Right cardiac atrium (tissue), 5 donors: ENCODE measurements at regions not wholly inside any gene's neighbourhood (a gene's known extent, or its start where the extent isn't known, plus 50 kb on each side); places are given as distances from the start of the nearest gene placed in this dataset.
"Not testable (repeated sequence)": the region's sequence is repeated elsewhere in the genome, so short reads cannot be mapped to it uniquely, and the experiment has no call there.

Source experiments
- ATAC-seq, 2 donors: fragments of 200-7000 bp; cut with Tn5 transposase; one replicate each; pipeline versions ENCODE4 v1.8.0 to v1.9.1; 2020; ENCODE audit warnings: moderate library complexity in 2 of 2, mild to moderate bottlenecking in 1 of 2
- DNase-seq, 3 donors: peaks; one replicate each; pipeline ENCODE4 v3.0.0-alpha.2; 2020
- H3K27ac ChIP-seq: one replicate; pipeline ENCODE4 v1.5.1; 2013; ENCODE audit warnings: mild to moderate bottlenecking, low read length, control low read depth, moderate library complexity
- H3K27me3 ChIP-seq: one replicate; pipeline ENCODE4 v1.6.1; 2013; ENCODE audit not compliant: control insufficient read depth, insufficient read depth
- H3K4me1 ChIP-seq: one replicate; pipeline ENCODE4 v1.6.1; 2013; ENCODE audit warnings: low read length; ENCODE audit not compliant: control insufficient read depth, insufficient read depth
- H3K4me3 ChIP-seq: one replicate; pipeline ENCODE4 v1.5.1; 2013; ENCODE audit warnings: low read length, control low read depth
- H3K9me3 ChIP-seq: one replicate; pipeline ENCODE4 v1.6.1; 2013; ENCODE audit warnings: low read length; ENCODE audit not compliant: control insufficient read depth
- WGBS: extraction: QIAGEN DNeasy Blood & Tissue Kit; methylation state at CpG from one replicate; pipeline ENCODE4 v1.1.7; 2013; 5-methylcytosine and 5-hydroxymethylcytosine counted together
- intact Hi-C, 4 donors: fragments of 100-400 bp; cut with DNase I; formaldehyde crosslinking; loops; one replicate each; pipeline versions ENCODE4 v1.11.0 to v1.14.0; 2022 to 2023
- donor health status: healthy with polysubstance abuse.
- donor health status: DM: no; HTN: yes; CAD: no.
- donor health status: DM: no; HTN: no; CAD: no.
- donor health status: DM: no; HTN: yes; CAD: no; lungs with severe emphysema.
- donor health status: DM: yes; HTN: yes; CAD: no.

- H3K4me3 ChIP-seq, H3K9me3 ChIP-seq, H3K27ac ChIP-seq, DNase-seq, intact Hi-C loops, ATAC-seq, H3K4me1 ChIP-seq, H3K27me3 ChIP-seq: not testable (repeated sequence)
- WGBS, result 43% methylated on average over 3 of the region's 3 CpGs
Measured at GRCh38 chr6:57870083-57870482, 552.7 kb downstream of the PRIM2 start.

GRCh38 chr6:57873424-57873823 lies 556.0 kb downstream of the PRIM2 start:
- H3K4me1 ChIP-seq, ATAC-seq, H3K9me3 ChIP-seq, DNase-seq, H3K27ac ChIP-seq, intact Hi-C loops, H3K4me3 ChIP-seq, H3K27me3 ChIP-seq: not testable (repeated sequence)
- WGBS, result 73% methylated on average over 7 of the region's 7 CpGs

- WGBS, result 75% methylated on average over 2 of the region's 2 CpGs
- H3K4me3 ChIP-seq, H3K4me1 ChIP-seq, ATAC-seq, H3K9me3 ChIP-seq, H3K27ac ChIP-seq, intact Hi-C loops, H3K27me3 ChIP-seq, DNase-seq: not testable (repeated sequence)
Measured at GRCh38 chr6:57876659-57877058, 559.2 kb downstream of the PRIM2 start.

GRCh38 chr6:57877729-57878128 lies 560.3 kb downstream of the PRIM2 start:
- H3K4me1 ChIP-seq, H3K4me3 ChIP-seq, H3K27ac ChIP-seq, ATAC-seq, H3K27me3 ChIP-seq, H3K9me3 ChIP-seq, DNase-seq, intact Hi-C loops: not testable (repeated sequence)
- WGBS, result 89% methylated on average over 3 of the region's 3 CpGs

GRCh38 chr6:57878792-57879191 lies 561.4 kb downstream of the PRIM2 start:
- H3K27ac ChIP-seq, H3K4me1 ChIP-seq, H3K4me3 ChIP-seq, ATAC-seq, H3K9me3 ChIP-seq, H3K27me3 ChIP-seq, intact Hi-C loops, DNase-seq: not testable (repeated sequence)
- WGBS, result 41% methylated on average over 1 of the region's 1 CpG

- WGBS, result 71% methylated on average over 5 of the region's 5 CpGs
- H3K27ac ChIP-seq, ATAC-seq, H3K4me3 ChIP-seq, DNase-seq, intact Hi-C loops, H3K9me3 ChIP-seq, H3K27me3 ChIP-seq, H3K4me1 ChIP-seq: not testable (repeated sequence)
Measured at GRCh38 chr6:57898850-57899249, 581.4 kb downstream of the PRIM2 start.

GRCh38 chr6:57900687-57901399 lies 583.4 kb downstream of the PRIM2 start:
- H3K4me1 ChIP-seq, H3K27ac ChIP-seq, ATAC-seq, H3K4me3 ChIP-seq, H3K9me3 ChIP-seq, intact Hi-C loops, H3K27me3 ChIP-seq, DNase-seq: not testable (repeated sequence)
- WGBS, result 91% methylated on average over 2 of the region's 5 CpGs

- DNase-seq, ATAC-seq, H3K4me3 ChIP-seq, intact Hi-C loops, H3K9me3 ChIP-seq, H3K27ac ChIP-seq, H3K27me3 ChIP-seq, H3K4me1 ChIP-seq: not testable (repeated sequence)
- 84% methylated on average over 3 of the region's 3 CpGs for WGBS
Measured at GRCh38 chr6:57901445-57901844, 584.0 kb downstream of the PRIM2 start.

- DNase-seq, H3K27ac ChIP-seq, H3K27me3 ChIP-seq, intact Hi-C loops, H3K9me3 ChIP-seq, H3K4me3 ChIP-seq, ATAC-seq, H3K4me1 ChIP-seq: not testable (repeated sequence)
- 74% methylated on average over 6 of the region's 6 CpGs for WGBS
Measured at GRCh38 chr6:57904356-57904755, 586.9 kb downstream of the PRIM2 start.

GRCh38 chr6:57915300-57915699 lies 597.9 kb downstream of the PRIM2 start:
- H3K27ac ChIP-seq, intact Hi-C loops, H3K4me1 ChIP-seq, DNase-seq, ATAC-seq, H3K4me3 ChIP-seq, H3K27me3 ChIP-seq, H3K9me3 ChIP-seq: not testable (repeated sequence)

- WGBS, result 88% methylated on average over 2 of the region's 2 CpGs
- H3K27ac ChIP-seq, H3K27me3 ChIP-seq, H3K4me1 ChIP-seq, DNase-seq, H3K4me3 ChIP-seq, ATAC-seq, intact Hi-C loops, H3K9me3 ChIP-seq: not testable (repeated sequence)
Measured at GRCh38 chr6:57942966-57943365, 625.5 kb downstream of the PRIM2 start.
